ENCODE measurements at regions not wholly inside any gene's neighbourhood (a gene's known extent, or its start where the extent isn't known, plus 50 kb on each side); places are given as distances from the start of the nearest gene placed in this dataset.

- no peak overlapping the region for H3K4me3 ChIP-seq
Observed at GRCh38 chr1:29437946-29438345, 201.6 kb downstream of the PTPRU start.

GRCh38 chr1:29436181-29436785, 200.0 kb downstream of the PTPRU start:
- Histone ChIP-seq H3K4me3 (no peak overlapping the region), H3K36me3 (ENCODE audit: low read depth) (no peaks in the 10 kb centered on the region), H3K9me3 (no peaks in the 10 kb centered on the region), H3K4me1 (ENCODE audit: low read depth) (no peaks in the 10 kb centered on the region)
- DNase-seq (no peak), ATAC-seq (no peak)
- intact Hi-C loops (cut with DNase I, micrococcal nuclease): no loop called here
- TF ChIP-seq CTCF (IDR thresholded peaks at IDR 0.05): no peak

More at GRCh38 chr1:29437946-29438345, 201.6 kb downstream of the PTPRU start:
- DNase-seq: no peak
- ATAC-seq: no peak
- TF ChIP-seq CTCF (IDR thresholded peaks at IDR 0.05): no peak
- Histone ChIP-seq H3K4me1 (ENCODE audit: low read depth) (no peaks in the 10 kb centered on the region), H3K36me3 (ENCODE audit: low read depth) (no peaks in the 10 kb centered on the region), H3K9me3 (no peaks in the 10 kb centered on the region)
- intact Hi-C loops (cut with DNase I, micrococcal nuclease): no loop called here

- no peaks in the 10 kb centered on the region for H3K4me1 ChIP-seq (ENCODE audit: low read depth)
- no peaks in the 10 kb centered on the region for H3K36me3 ChIP-seq (ENCODE audit: low read depth)
- no peaks in the 10 kb centered on the region for H3K9me3 ChIP-seq
- no peak for TF ChIP-seq CTCF (IDR thresholded peaks at IDR 0.05)
- ATAC-seq: no peak
- DNase-seq: no peak
- H3K4me3 ChIP-seq: no peak overlapping the region
- intact Hi-C loops (cut with DNase I, micrococcal nuclease): no loop called here
Observed at GRCh38 chr1:29433830-29434229, 197.5 kb downstream of the PTPRU start.

GRCh38 chr1:29431138-29431537, 194.8 kb downstream of the PTPRU start:
- DNase-seq: no peak
- Histone ChIP-seq H3K9me3 (no peaks in the 10 kb centered on the region), H3K36me3 (ENCODE audit: low read depth) (no peaks in the 10 kb centered on the region), H3K4me3 (no peak overlapping the region), H3K4me1 (ENCODE audit: low read depth) (no peaks in the 10 kb centered on the region)
- ATAC-seq: no peak
- no peak for TF ChIP-seq CTCF (IDR thresholded peaks at IDR 0.05)
- intact Hi-C loops (cut with DNase I, micrococcal nuclease): no loop called here

- Histone ChIP-seq H3K4me3 (no peak overlapping the region), H3K4me1 (ENCODE audit: low read depth) (no peaks in the 10 kb centered on the region), H3K36me3 (ENCODE audit: low read depth) (no peaks in the 10 kb centered on the region), H3K9me3 (no peaks in the 10 kb centered on the region)
- no peak for DNase-seq
- intact Hi-C loops (cut with DNase I, micrococcal nuclease): no loop called here
- no peak for TF ChIP-seq CTCF (IDR thresholded peaks at IDR 0.05)
- no peak for ATAC-seq
Observed at GRCh38 chr1:29429656-29430055, 193.3 kb downstream of the PTPRU start.

- TF ChIP-seq CTCF (IDR thresholded peaks at IDR 0.05): no peak
- no peaks in the 10 kb centered on the region for H3K9me3 ChIP-seq
- ATAC-seq (no peak), DNase-seq (no peak)
- no peak overlapping the region for H3K4me3 ChIP-seq
- H3K36me3 ChIP-seq (ENCODE audit: low read depth): no peaks in the 10 kb centered on the region
- intact Hi-C loops (cut with DNase I, micrococcal nuclease): no loop called here
- no peaks in the 10 kb centered on the region for H3K4me1 ChIP-seq (ENCODE audit: low read depth)
Observed at GRCh38 chr1:29428997-29429396, 192.7 kb downstream of the PTPRU start.

Data from mucosa of descending colon (tissue), 3 donors.